Iris pigment epithelial cell (primary cell): ENCODE measurements at regions not wholly inside any gene's neighbourhood (a gene's known extent, or its start where the extent isn't known, plus 50 kb on each side); places are given as distances from the start of the nearest gene placed in this dataset.

Experiments used
- DNase-seq: peaks from one replicate; pipeline ENCODE4 v3.0.0-alpha.2; 2011; ENCODE audit warnings: low read depth

DNA sequence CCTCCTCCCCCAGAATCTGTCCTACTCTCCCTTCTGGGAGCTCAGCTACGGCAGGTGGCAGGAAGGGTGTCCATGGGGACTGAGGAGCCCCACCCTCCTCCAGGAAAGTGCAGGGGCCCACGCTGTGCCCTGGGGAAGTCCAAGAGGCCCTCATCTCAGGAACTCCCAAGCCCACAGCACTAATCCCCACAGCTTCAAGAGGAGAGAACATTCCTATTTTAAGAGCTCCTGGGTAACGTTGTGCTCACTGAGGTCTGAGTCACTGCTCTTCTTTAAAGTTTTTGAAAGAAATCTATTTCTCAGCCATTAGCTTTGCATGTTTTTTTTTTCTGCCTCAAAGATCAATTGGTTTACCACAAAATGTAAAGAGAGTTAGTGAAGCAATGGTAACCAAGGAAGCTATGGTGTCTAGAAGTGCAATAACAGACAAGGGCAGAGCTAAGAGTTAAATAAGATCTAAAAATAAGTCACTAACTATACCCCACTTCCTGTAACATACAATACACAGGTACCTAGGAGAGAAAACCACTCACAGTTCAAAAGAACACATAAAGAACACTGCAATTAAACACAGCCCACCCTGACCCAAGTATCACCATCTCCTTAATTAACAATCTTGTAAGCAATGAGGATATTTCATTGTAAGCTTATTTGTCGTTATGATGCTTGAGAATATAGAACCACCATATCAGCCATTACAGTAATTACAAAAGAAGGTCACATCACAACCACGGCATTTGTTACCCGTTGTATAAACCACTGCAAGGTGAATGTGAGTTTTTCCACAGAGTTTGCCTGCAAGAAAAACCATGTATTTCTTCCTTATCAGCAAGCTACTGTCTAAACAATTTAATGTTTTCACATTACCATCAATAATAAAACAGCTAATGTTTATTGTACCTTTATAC is 382.3 kb upstream of the SLC30A5 start:
- DNase-seq = peak; percentile 12

DNA sequence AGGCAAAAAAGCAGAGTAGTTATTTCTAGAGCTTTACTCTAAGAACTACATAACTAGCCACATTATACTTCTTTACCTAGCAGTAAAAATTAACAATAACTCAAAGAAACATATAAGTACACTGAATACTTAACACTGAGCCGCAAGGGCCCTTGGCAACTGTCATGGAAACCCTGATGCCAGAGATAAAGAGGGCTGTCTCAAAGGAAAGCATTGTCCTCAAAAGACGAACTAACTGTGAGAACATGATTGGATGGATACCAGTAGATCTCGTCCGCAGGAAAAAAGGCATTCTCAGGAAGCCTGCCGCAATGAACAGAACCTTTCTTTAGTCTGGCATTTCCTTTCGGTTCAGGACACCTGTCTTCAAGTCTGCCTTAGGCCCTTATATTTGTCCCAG is 379.0 kb upstream of the SLC30A5 start:
- no peak for DNase-seq

DNA sequence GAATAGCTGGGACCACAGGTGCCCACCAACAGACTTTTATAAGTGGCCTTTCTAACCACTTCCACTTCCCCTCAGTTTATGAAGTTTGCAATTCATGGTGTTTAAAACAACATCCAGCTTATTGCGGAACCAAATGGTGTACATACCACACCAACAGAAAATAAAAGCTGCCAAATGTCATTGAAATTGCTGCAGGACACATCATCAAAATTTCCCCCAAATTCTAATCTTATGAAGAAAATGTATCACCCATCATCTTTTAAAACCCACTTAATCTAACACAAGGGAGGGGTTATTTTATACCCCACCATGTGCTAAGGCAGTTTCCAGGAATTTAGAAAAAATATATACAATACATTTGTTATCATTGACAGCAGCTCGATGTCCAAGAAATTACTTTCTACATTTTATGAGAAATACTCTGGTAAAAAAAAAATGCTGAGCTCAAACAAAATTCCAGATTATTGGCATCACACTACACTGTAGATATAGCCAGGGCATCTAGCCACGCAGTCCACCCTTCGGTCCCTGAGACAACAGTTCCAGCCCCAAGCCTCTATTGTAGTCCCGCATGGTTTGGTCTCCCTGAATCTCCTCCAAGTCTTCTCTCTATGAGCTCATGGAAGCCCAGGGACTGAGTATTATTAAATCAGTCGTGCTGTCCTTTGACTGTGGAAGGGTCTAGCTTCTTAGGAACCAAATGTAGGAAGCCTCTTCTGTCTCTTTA is 372.8 kb upstream of the SLC30A5 start:
- no peak for DNase-seq

DNA sequence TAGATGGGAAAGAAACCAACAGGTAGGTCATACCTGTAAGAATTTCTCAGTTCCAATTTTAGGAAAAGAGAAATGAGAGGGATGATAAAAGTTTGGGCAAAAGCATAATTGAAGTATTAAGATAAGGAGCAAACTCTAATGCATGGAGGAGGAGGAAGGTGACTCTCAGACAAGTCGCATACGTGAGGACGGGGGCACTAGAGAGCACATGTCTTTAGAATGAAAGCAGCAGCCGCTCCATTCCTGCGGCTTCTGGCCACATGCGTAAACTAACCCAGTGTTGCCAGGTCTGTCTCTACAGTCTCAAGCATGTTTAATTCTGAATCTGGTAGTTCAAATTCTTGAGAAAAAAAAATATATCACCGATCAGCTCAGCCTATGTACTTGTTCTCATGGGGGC is 371.5 kb upstream of the SLC30A5 start:
- no peak for DNase-seq

DNA sequence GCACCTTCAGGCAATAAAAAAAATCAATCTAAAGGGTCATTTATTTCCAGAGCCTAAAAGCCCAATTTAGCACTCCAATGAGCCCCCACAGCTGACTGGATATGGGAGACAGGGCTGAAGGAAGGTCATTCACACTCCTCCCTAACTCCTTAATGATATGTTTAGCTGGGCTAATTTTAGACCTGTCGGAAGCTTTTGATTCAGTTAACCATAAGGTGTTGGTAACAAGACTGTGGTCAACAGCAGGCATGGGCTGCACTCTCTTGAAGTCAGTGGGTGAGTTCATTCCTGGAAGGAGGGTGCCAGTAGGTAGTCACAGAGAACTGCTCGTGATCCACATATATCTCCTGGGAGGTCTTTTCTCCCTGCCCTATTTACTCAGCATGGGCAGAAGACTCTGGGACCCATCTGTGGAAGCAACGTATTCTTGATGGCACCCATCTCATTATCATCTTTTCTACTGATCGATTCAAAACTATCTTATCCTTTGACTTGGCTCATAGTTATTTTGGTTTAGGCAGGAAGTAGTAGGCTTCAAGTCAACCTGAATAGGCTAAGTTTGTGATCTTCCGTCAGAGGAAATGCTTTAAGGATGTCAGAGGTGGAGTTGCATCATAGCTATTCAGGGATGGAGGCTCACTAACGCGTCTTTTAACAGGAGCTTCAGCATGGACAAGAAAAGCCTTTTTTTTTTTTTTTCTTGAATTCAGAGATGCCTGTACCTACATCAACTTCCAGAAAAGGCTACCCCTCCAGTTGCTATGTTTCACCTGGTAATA is 367.7 kb upstream of the SLC30A5 start:
- no peak for DNase-seq

DNA sequence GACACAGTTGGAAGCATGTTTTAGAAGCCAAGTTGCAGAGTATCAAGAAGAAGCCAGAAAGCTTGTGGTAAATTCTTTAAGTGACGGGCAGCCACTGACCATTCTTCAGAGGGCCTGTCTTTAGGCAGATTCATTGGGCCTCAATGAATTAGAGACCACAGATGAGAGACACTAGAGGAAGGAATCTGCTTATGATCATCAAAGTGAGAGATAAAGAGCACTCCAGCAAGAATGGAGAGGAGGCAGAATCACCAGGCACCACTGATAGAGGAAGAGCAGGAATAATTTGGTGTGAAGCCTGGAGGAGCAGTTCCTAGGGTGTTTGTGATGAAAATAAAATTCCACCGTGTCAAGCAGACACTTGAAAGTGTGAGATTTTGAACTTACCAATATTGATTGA is 365.9 kb upstream of the SLC30A5 start:
- no peak for DNase-seq

DNA sequence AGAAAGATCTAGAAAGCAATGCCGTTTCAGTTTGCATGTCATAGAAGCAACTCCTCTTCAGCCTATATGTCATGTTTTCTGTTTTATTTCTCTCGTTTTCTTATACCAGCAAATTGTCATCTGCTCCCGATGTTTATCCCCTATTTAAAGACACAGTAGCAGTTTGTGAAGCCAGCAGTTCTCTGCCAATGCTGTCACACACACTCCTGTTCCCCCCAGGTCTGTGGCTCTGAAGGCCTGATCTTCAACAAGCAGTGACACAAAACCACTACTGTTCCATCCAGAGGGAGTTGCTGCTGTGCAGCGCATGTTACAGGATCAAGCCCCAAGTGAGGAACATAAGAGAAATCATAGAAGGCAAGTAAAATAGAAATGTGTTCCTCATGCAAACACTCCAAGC is 364.1 kb upstream of the SLC30A5 start:
- DNase-seq = no peak

DNA sequence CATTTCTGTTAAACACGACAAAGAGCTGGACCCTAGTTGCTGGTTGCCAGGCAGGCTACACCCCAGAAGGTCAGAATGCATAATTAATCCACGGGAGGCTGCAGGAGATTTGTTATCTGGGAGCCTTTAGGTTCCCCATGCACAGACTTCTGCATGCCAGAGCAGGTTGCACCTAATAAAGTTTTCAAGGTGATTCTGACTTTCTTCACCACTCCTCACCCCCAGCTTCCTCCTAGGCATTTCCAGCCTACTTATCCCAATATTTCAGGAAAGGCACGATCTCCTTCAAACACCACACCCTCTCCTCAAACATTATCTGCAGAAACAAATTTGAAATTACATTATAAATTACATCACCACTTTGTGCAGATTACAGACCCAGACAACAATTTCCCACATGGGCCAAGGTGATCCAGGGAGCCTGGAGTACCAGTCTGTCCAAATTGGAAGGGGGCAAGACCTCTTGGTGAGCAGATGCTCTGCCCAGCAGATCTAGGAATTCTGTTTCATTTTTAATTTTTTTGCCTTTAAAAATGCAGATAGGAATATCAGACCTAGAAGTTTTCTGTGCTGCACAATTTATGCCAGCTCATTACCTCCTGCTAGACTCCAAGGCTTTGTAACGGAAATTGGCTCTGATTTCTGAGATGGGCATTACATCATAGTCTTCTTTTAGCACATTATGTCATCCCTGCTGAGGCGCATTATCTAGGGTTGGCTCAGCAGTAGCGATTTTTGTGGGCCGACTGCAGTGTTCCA is 363.4 kb upstream of the SLC30A5 start:
- peak; percentile 82 for DNase-seq

DNA sequence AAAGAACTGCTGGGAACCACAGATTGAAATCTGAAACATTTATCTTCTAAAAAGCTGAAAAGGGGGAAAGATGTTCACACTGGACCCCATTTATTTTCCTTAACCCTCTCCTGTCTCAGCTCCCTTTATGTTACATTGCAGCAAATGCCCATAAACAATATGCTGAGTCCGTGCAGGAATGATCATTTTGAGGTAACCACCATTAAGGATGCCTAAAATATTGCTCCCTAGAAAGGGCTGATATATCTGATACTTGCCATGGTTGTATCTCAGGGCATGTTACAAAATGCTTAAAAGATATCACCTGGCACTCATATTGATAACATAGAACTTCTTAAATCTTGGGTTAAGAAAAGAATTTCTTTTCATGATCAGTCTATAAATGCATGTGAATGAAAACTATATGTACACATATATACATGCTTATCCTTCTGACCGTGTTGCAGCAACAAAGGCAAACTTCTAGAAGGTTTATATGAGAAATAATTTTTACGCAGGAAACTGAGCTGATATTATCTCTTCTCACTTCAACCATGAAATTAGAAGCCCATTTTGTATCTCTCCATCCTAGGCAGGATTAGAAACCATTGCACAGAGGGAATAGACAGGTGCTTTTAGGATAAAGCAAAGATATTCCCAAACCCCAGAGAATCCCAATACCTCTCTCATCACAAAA is 362.7 kb upstream of the SLC30A5 start:
- no peak for DNase-seq

DNA sequence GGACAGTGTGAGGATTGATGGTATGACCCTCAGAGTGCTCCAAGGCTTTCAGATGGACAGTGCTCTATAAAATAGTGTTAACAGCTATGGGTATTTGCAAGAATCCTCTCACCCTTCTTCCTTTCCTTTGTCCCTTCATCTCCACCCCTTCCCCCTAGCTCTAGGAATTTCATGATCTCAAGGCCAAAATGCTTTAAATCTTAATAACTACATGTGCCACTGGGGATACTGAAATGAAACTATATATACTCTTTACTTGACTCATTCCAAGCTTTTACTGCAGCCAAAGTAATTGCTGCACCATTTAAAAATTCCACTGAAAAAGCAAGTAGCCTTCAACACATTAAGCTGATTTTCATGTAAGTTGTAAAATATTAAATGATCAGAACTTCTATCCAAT is 361.6 kb upstream of the SLC30A5 start:
- no peak for DNase-seq

DNA sequence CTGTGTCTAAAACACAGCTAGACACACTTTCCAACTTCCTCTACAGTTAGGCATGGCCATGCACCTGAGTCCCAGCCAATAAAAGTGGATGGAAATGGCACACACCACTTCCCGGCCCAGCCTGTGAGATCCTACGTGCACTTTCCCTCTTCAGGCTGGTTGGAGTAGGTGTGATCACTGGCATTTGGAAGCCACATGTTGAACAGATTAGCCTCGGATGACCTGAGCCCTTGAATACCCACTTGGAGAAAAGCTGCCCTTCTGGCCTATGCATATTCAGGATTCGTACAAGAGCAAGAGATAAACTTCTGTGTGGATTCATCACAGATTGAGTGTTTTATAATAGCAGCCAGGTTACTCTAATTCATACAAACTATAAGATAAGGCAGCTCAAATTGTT is 359.0 kb upstream of the SLC30A5 start:
- no peak for DNase-seq

DNA sequence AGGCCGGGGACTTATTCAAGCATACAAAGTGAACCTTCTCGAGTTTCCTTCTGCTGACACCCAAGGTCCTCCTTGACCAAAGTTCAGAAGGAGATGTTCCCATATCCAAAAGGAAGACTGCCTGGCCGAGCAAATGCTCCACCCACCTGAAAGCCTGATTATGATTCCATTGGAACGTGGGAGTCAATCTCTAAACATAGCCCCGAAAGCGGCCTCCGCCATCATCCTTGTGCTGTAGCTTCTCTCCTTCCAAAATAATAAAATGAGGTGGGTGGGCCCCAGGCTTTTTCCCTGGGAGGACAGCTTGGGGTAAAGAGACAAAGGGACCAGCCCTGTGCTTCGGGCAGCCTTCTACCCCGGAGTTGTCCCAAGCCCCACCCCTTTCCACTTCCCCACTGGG is 355.6 kb upstream of the SLC30A5 start:
- DNase-seq = no peak

DNA sequence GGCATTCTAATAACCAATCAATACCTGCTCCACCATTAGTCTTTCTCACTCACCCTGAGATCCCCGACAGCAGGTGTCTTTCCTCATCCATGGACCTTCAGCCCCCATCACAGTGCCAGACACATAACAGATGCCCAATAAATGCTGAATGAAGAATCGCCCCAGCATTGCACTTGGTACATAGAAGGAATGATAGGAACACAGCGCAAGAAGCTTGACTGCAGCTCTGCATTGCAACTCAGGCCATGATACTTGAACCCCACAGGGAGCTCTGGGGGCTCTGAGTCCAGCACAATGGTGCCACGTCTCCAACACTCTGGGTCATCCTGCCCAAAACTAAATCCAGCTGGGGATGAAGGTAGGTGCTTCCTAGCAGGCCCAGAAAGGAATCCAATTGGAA is 355.0 kb upstream of the SLC30A5 start:
- no peak for DNase-seq

DNA sequence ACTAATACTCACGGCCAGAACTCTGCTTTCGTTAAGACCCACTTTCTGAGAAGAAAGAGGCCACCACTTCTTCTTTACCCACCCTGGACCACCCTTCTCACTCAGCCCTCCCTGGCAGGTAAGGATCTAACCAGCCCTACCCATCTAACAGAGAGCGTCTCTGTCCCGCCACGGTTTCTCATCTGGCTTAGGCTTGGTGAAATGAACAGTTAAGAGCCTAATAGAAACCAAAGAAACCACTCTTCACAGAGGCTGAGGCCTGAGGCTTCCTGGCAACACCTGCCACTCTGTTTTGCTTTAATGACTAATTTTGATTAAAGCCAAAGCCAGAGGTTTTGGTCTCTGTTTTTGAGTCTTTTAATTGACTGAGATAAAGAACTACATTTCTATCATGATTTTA is 354.1 kb upstream of the SLC30A5 start:
- no peak for DNase-seq

DNA sequence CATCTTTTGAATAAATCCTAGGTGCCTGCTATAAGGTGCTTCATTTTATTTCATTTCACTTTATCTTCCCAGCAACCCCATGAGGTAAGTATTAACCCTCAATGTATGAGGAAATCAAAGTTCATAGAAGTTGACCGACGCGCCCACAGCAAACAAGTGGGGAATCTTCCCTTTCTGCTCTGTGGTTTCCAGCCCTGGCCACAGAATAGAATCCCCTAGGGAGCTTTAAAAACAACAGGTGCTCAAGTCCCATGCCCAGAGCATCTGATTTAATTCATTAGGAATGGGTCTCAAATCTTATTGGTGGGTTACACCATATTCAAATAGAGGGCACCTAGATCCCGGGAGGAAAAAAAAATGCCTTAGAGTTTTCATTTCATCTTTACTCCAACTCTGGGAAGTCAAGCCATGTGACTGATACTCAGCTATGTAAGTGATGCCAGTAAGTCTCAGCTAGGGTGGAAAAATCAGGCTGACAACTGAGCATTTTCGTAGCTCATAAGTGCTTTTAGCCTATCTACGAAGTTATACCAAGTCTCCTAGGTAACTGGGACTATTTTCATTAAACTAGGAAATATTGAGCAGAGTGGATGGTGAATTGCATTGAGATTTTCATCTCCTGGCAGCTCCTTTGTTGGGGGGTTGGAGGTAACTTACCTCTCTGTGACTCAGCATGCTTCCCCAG is 353.4 kb upstream of the SLC30A5 start:
- no peak for DNase-seq

DNA sequence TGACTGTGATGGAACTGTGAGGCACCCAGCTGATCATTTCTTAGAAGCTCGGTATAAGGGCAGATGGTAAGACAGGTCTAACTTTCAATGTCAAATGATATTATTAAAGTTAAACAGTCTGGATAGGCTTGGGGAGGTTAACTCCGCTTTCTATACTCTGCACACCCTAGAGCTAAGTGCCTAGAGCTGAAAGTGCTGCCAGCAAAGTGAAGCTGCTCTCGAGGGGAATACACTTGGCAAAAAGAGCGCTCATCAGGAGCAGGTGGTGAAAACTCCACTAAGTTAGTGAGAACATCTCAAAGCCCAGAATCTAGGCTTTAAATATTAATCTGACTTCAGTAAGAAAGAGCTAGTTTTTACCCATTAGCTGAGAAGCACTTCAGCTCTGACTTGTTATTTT is 349.6 kb upstream of the SLC30A5 start:
- no peak for DNase-seq

DNA sequence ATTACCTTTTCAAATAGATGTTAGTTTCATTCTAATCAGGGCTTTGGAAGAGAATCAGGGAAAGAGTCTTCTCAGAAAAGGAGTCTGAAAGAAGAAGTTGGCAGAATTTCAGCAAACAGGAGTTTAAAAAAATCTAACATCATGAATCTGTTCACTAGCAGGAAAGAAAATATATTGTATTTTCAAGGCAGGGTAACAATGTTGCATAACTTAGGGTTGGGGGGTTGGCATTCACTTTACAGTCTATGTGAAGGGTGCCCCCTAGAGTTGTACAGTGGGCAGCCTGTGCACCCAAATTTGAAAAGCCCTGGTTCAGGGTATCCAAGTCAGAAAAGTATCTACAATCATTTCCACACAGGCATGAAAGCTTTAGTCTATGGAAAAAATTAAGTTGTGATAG is 348.4 kb upstream of the SLC30A5 start:
- peak; percentile 12 for DNase-seq

DNA sequence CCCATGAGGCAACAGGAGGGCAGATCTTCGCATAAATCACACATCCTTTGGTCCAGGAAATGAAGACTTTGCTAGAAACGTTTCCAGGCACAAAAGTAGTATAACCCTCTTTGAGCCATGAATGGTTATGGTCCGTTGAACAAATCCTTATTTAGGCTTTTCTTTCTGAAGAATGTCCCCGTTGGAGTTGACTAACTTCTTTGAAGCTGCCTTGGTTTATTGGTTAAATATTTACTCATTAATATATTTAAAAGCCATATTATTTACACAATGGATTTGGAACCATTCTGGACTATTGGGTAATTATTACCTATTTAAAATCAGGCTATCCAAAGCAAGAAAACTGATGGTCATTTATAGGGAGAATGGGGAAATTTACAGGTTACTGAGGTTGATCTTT is 347.6 kb upstream of the SLC30A5 start:
- DNase-seq = no peak

DNA sequence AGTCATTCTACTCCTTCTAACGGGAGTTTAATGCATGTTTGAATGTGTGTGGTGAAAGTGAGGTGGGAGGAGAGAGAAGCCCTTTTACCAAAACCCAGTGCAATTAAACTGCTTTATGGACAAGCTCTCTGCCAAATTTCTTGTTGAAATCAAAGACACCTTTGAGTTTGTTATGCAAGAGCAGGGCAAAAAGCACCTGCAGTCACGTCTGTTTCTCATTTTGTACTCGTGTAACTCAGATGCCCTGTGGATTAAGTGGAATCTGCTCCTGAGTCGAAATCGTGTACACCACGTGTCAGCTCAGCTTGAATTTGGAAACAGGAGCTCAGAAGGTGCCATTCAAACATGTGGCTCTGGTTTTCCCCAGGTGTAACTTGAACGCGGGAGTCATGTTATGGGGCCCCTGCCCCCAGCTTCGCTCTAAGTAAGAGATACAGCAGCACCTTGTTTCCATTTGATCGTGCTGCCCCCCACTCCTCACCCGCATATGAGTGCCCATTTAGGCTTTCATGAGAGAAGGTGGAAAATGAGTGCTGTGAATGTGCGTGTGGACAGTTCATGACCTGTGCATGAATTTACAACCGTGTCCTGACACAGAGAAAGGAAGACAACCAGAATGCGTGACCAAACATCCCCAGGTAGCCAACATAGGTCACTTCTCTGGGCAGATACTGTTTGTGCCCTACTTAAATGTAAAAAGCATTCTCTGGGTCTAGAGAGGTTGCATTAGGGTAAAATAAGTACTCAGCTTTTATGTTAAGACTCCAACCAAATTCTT is 347.0 kb upstream of the SLC30A5 start:
- no peak for DNase-seq

DNA sequence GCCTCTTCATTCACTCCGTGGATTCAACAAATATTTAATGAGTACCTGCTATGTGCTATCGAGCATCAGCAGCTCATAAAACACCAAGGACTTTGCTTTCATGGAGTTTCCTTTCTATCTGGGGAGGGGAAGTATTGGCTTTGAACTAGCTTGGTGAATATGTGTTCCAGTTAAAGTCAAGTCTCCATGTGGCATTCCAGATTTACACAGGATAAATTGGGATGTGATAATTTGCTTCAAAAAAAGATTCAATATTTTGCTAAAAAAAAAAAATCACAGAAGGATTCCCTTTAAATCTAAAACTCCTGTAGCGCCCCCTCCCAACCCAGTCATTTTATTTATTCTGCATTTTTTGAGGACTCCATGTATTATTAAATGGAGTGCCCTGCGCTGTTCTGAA is 346.3 kb upstream of the SLC30A5 start:
- DNase-seq = no peak
